ENCODE measurements at regions not wholly inside any gene's neighbourhood (a gene's known extent, or its start where the extent isn't known, plus 50 kb on each side); places are given as distances from the start of the nearest gene placed in this dataset.

GRCh38 chr1:118716775-118717174 lies 271.4 kb downstream of the TBX15 start:
- no peak for DNase-seq

GRCh38 chr1:118711356-118711755 lies 276.8 kb downstream of the TBX15 start:
- DNase-seq: no peak

GRCh38 chr1:118698911-118699310 lies 289.2 kb downstream of the TBX15 start:
- DNase-seq: peak; percentile 75

- DNase-seq: no peak
Measured at GRCh38 chr1:118692143-118692542, 296.0 kb downstream of the TBX15 start.

GRCh38 chr1:118688891-118689290 lies 299.3 kb downstream of the TBX15 start:
- DNase-seq: no peak

- no peak for DNase-seq
Measured at GRCh38 chr1:118661769-118662320, 326.3 kb downstream of the TBX15 start.

GRCh38 chr1:118660769-118661168 lies 327.4 kb downstream of the TBX15 start:
- DNase-seq: no peak

- DNase-seq: no peak
Measured at GRCh38 chr1:118659646-118660045, 328.5 kb downstream of the TBX15 start.

GRCh38 chr1:118650107-118650807 lies 337.9 kb downstream of the TBX15 start:
- DNase-seq: no peak

GRCh38 chr1:118649369-118650106 lies 338.6 kb downstream of the TBX15 start:
- no peak for DNase-seq

- no peak for DNase-seq
Measured at GRCh38 chr1:118636004-118636403, 352.1 kb downstream of the TBX15 start.

- no peak for DNase-seq
Measured at GRCh38 chr1:118627435-118627834, 360.7 kb downstream of the TBX15 start.

GRCh38 chr1:118621839-118622238 lies 366.3 kb downstream of the TBX15 start:
- DNase-seq: no peak

- no peak for DNase-seq
Measured at GRCh38 chr1:118618618-118619340, 369.4 kb downstream of the TBX15 start.

- no peak for DNase-seq
Measured at GRCh38 chr1:118617916-118618315, 370.2 kb downstream of the TBX15 start.

GRCh38 chr1:118615066-118615465 lies 373.1 kb downstream of the TBX15 start:
- no peak for DNase-seq

GRCh38 chr1:118589238-118589846 lies 398.8 kb downstream of the TBX15 start:
- DNase-seq: no peak

GRCh38 chr1:118588566-118588965 lies 399.6 kb downstream of the TBX15 start:
- no peak for DNase-seq

- DNase-seq: no peak
Measured at GRCh38 chr1:118578276-118578675, 393.2 kb upstream of the SPAG17 start.

- no peak for DNase-seq
Measured at GRCh38 chr1:118575060-118575459, 390.0 kb upstream of the SPAG17 start.

- no peak for DNase-seq
Measured at GRCh38 chr1:118564961-118565703, 380.1 kb upstream of the SPAG17 start.
